GM23248 (cell line): ENCODE measurements at regions not wholly inside any gene's neighbourhood (a gene's known extent, or its start where the extent isn't known, plus 50 kb on each side); places are given as distances from the start of the nearest gene placed in this dataset.

Experiments
- EZH2 ChIP-seq: fragments of 200-600 bp; sonication (generic); IDR thresholded peaks from 2 replicates; pipeline ENCODE4 v1.6.1; 2018; ENCODE audit warnings: antibody characterized with exemption, mild to moderate bottlenecking; ENCODE audit not compliant: insufficient read depth, poor library complexity, severe bottlenecking
- EZH2phosphoT487 ChIP-seq: fragments of 200-600 bp; sonication (generic); IDR thresholded peaks from 2 replicates; pipeline ENCODE4 v1.6.1; 2018; ENCODE audit warnings: antibody characterized with exemption, moderate library complexity, mild to moderate bottlenecking, low read depth; ENCODE audit not compliant: insufficient read depth

DNA sequence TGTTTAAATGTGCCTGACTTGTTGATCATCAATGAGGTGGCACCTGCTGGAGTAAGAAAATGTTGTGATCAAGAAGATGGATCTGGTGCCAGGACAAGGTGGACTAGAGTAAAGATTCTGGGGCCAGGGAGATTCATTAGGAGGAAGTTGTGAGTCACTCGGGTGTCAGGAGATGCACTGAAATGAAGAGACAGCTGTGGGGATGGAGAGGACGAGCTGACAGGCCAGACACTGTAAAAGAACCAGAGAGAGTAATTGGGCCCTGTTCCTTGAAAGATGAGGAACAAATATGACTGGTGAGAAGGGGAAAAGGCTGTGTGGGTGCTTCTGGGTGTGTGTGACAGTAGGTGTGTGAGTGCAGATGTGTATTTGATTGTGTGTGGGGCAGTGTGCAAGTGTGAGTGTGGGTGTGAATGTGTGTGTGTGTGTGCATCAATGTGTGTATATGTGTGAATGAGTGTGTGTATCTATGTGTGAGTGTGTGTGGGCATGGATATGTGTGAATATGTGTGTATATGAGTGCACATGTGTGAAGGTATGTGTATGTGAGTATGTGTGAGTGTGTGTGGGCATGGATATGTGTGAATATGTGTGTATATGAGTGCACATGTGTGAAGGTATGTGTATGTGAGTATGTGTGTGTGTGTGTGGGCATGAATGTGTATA is 260.5 kb downstream of the RFC3 start:
- TF ChIP-seq EZH2 (no peak), EZH2phosphoT487 (no peak)
